Body of pancreas (tissue), 4 donors: ENCODE measurements at regions not wholly inside any gene's neighbourhood (a gene's known extent, or its start where the extent isn't known, plus 50 kb on each side); places are given as distances from the start of the nearest gene placed in this dataset.

Experiments used
- CTCF ChIP-seq, 7 experiments: fragments of 450-650 bp in 4 of 7; fragments of 200-600 bp in 3 of 7; sonication (generic) in 3 of 7; IDR thresholded peaks; one replicate each; pipeline ENCODE4 v1.5.1; 2016 to 2019; ENCODE audit warnings: antibody characterized with exemption in 7 of 7
- POLR2A ChIP-seq, 3 donors: fragments of 450-650 bp; IDR thresholded peaks; one replicate each; pipeline ENCODE4 v1.6.1; 2016; ENCODE audit warnings: antibody characterized with exemption in 3 of 3, mild to moderate bottlenecking in 2 of 3

- TF ChIP-seq CTCF (IDR thresholded peaks at IDR 0.05) (no peak), POLR2A (IDR thresholded peaks at IDR 0.05) (no peak)
These were observed 158.9 kb upstream of the GPR26 start for GRCh38 chr10:123507298-123507697.
